WTC11 (cell line): ENCODE measurements at regions not wholly inside any gene's neighbourhood (a gene's known extent, or its start where the extent isn't known, plus 50 kb on each side); places are given as distances from the start of the nearest gene placed in this dataset.

ENCODE experiments used
- ATAC-seq: fragments of 200-7000 bp; cut with Tn5 transposase; 2 replicates; pipeline ENCODE4 v1.10.0; 2021; ENCODE audit warnings: mild to moderate bottlenecking, moderate library complexity
- CTCF ChIA-PET: fragments of 300-600 bp; sonication (Branson Sonifier 250); formaldehyde crosslinking; loops from one replicate; lab custom pipeline; 2021; ENCODE audit warnings: antibody characterized with exemption; lab: Charles Lee
- POLR2A ChIA-PET: fragments of 350-600 bp; sonication (Branson Sonifier 250); formaldehyde crosslinking; loops from one replicate; lab custom pipeline; 2021; ENCODE audit warnings: antibody characterized with exemption; lab: Charles Lee
- DNase-seq: peaks from one replicate; pipeline ENCODE4 v3.0.0; 2021; ENCODE audit warnings: low spot score
- H3K27ac Mint-ChIP-seq: 2 replicates; pipeline ENCODE4 v1.8.0; 2021; ENCODE audit warnings: mixed read lengths
- H3K27me3 Mint-ChIP-seq: 2 replicates; pipeline ENCODE4 v1.8.0; 2021; ENCODE audit warnings: low read depth, mild to moderate bottlenecking, moderate library complexity, mixed read lengths
- H3K36me3 Mint-ChIP-seq: 2 replicates; pipeline ENCODE4 v1.8.0; 2021; ENCODE audit warnings: mixed read lengths
- H3K4me1 Mint-ChIP-seq: 2 replicates; pipeline ENCODE4 v1.8.0; 2022; ENCODE audit warnings: mixed read lengths
- H3K4me3 Mint-ChIP-seq: 2 replicates; pipeline ENCODE4 v1.8.0; 2021; ENCODE audit warnings: mild to moderate bottlenecking, moderate library complexity, mixed read lengths
- H3K9me3 Mint-ChIP-seq: 2 replicates; pipeline ENCODE4 v1.8.0; 2021; ENCODE audit warnings: mixed read lengths
- CREB1 ChIP-seq: sonication (generic); formaldehyde crosslinking; IDR thresholded peaks from 2 replicates; pipeline ENCODE4 v1.8.0; 2023; ENCODE audit warnings: mild to moderate bottlenecking, missing genetic modification reagents
- CTCF ChIP-seq: fragments of 200-600 bp; IDR thresholded peaks from 2 replicates; pipeline ENCODE4 v1.8.0; 2022; ENCODE audit warnings: antibody characterized with exemption
- E2F5 ChIP-seq: sonication (generic); formaldehyde crosslinking; IDR thresholded peaks from 2 replicates; pipeline ENCODE4 v1.8.1; 2022; ENCODE audit warnings: mild to moderate bottlenecking, moderate library complexity, missing genetic modification reagents
- ERG ChIP-seq: fragments of 250-450 bp; sonication (Bioruptor Pico); IDR thresholded peaks from 2 replicates; pipeline ENCODE4 v1.8.0; 2021; ENCODE audit warnings: mild to moderate bottlenecking
- GABPB1 ChIP-seq: sonication (generic); formaldehyde crosslinking; IDR thresholded peaks from 2 replicates; pipeline ENCODE4 v1.8.1; 2023; ENCODE audit warnings: mild to moderate bottlenecking, missing genetic modification reagents
- JUN ChIP-seq: sonication (generic); formaldehyde crosslinking; IDR thresholded peaks from 2 replicates; pipeline ENCODE4 v1.8.0; 2023; ENCODE audit warnings: mild to moderate bottlenecking, missing genetic modification reagents
- RELA ChIP-seq: sonication (generic); formaldehyde crosslinking; IDR thresholded peaks from 2 replicates; pipeline ENCODE4 v1.8.1; 2022; ENCODE audit warnings: missing genetic modification reagents, mild to moderate bottlenecking, borderline replicate concordance
- SMAD4 ChIP-seq: sonication (generic); formaldehyde crosslinking; IDR thresholded peaks from 2 replicates; pipeline ENCODE4 v1.8.0; 2022; ENCODE audit warnings: mild to moderate bottlenecking, missing genetic modification reagents
- TCF7 ChIP-seq: sonication (generic); formaldehyde crosslinking; IDR thresholded peaks from 2 replicates; pipeline ENCODE4 v1.8.0; 2022; ENCODE audit warnings: mild to moderate bottlenecking, low read depth, missing genetic modification reagents, moderate library complexity
- USF1 ChIP-seq: sonication (generic); formaldehyde crosslinking; IDR thresholded peaks from 2 replicates; pipeline ENCODE4 v1.8.0; 2022; ENCODE audit warnings: mild to moderate bottlenecking, missing genetic modification reagents
- ZBTB43 ChIP-seq: sonication (generic); formaldehyde crosslinking; IDR thresholded peaks from 2 replicates; pipeline ENCODE4 v1.8.1; 2023; ENCODE audit warnings: mild to moderate bottlenecking, missing genetic modification reagents
- ZNF317 ChIP-seq: sonication (generic); formaldehyde crosslinking; IDR thresholded peaks from 2 replicates; pipeline ENCODE4 v1.8.1; 2023; ENCODE audit warnings: low read depth, mild to moderate bottlenecking, moderate library complexity, missing genetic modification reagents, borderline replicate concordance
- ZNF396 ChIP-seq: fragments of 250-450 bp; sonication (Bioruptor Pico); IDR thresholded peaks from 2 replicates; pipeline ENCODE4 v1.8.0; 2021; ENCODE audit warnings: mild to moderate bottlenecking, moderate library complexity, borderline replicate concordance
- ZNF425 ChIP-seq: fragments of 250-450 bp; sonication (Bioruptor Pico); conservative IDR thresholded peaks from 2 replicates; pipeline ENCODE4 v1.9.0; 2021; ENCODE audit warnings: mild to moderate bottlenecking
- ZNF671 ChIP-seq: fragments of 250-450 bp; sonication (Bioruptor Pico); IDR thresholded peaks from 2 replicates; pipeline ENCODE4 v1.8.0; 2021; ENCODE audit warnings: mild to moderate bottlenecking
- ZSCAN18 ChIP-seq: fragments of 250-450 bp; sonication (Bioruptor Pico); IDR thresholded peaks from 2 replicates; pipeline ENCODE4 v2.1.2; 2022; ENCODE audit warnings: mild to moderate bottlenecking, moderate library complexity
- TF ChIP-seq, protein P1 (sequence below): fragments of 250-450 bp; sonication (Bioruptor Pico); IDR thresholded peaks from 2 replicates; pipeline ENCODE4 v1.9.0; 2021; ENCODE audit warnings: mild to moderate bottlenecking
- TF ChIP-seq, protein P2 (sequence below): sonication (generic); formaldehyde crosslinking; IDR thresholded peaks from 2 replicates; pipeline ENCODE4 v1.8.1; 2022; ENCODE audit warnings: mild to moderate bottlenecking, missing genetic modification reagents, moderate library complexity, borderline replicate concordance

- ATAC-seq (no peak), DNase-seq (no peak)
- Mint-ChIP-seq H3K27me3 (no peaks in the 10 kb centered on the region; the same call in 1 of the 2 replicates), H3K9me3 (peaks cover 13% of the 10 kb centered on the region), H3K36me3 (peaks cover 2% of the 10 kb centered on the region; the same call in 1 of the 2 replicates), H3K4me1 (peaks cover 6% of the 10 kb centered on the region), H3K4me3 (no peak overlapping the region), H3K27ac (no peak overlapping the region)
- ChIA-PET CTCF (no interaction called here), POLR2A (no interaction called here)
- TF ChIP-seq, protein P1, sequence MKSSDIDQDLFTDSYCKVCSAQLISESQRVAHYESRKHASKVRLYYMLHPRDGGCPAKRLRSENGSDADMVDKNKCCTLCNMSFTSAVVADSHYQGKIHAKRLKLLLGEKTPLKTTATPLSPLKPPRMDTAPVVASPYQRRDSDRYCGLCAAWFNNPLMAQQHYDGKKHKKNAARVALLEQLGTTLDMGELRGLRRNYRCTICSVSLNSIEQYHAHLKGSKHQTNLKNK, result no peak
- TF ChIP-seq RELA (CRISPR knock-in tag) (no peak), ZNF425 (CRISPR knock-in tag) (no peak), SMAD4 (no peak), TCF7 (CRISPR knock-in tag) (no peak), ZBTB43 (CRISPR knock-in tag) (no peak), ZNF317 (CRISPR knock-in tag) (no peak), ERG (CRISPR knock-in tag) (no peak), CTCF (no peak), GABPB1 (CRISPR knock-in tag) (no peak), ZNF396 (CRISPR knock-in tag) (no peak), USF1 (CRISPR knock-in tag) (no peak), E2F5 (no peak), CREB1 (no peak), ZSCAN18 (no peak), ZNF671 (CRISPR knock-in tag) (no peak), JUN (CRISPR knock-in tag) (no peak)
- TF ChIP-seq, protein P2, sequence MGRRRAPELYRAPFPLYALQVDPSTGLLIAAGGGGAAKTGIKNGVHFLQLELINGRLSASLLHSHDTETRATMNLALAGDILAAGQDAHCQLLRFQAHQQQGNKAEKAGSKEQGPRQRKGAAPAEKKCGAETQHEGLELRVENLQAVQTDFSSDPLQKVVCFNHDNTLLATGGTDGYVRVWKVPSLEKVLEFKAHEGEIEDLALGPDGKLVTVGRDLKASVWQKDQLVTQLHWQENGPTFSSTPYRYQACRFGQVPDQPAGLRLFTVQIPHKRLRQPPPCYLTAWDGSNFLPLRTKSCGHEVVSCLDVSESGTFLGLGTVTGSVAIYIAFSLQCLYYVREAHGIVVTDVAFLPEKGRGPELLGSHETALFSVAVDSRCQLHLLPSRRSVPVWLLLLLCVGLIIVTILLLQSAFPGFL (CRISPR knock-in tag), result no peak
Measured at GRCh38 chr2:2399396-2399795, 68.3 kb upstream of the MYT1L start.
